K562 (cell line): ENCODE measurements at regions not wholly inside any gene's neighbourhood (a gene's known extent, or its start where the extent isn't known, plus 50 kb on each side); places are given as distances from the start of the nearest gene placed in this dataset.

ENCODE experiments used
- ARNT ChIP-seq, 2 experiments: fragments of 450-650 bp; IDR thresholded peaks; 2 replicates each; pipeline ENCODE4 v1.6.1; 2016; ENCODE audit warnings: mild to moderate bottlenecking in 1 of 2
- TF ChIP-seq, protein P1 (sequence below), 3 experiments: IDR thresholded peaks in 2 of 3; conservative IDR thresholded peaks in 1 of 3; 2 replicates each; pipeline ENCODE4 v1.5.1; 2011 to 2012; ENCODE audit warnings: low read length in 3 of 3, mild to moderate bottlenecking in 3 of 3, control low read depth in 2 of 3, improper control_type of control experiment in 1 of 3, inconsistent platforms in 1 of 3, low read depth in 1 of 3, mixed read lengths in 1 of 3, moderate library complexity in 1 of 3; ENCODE audit not compliant: insufficient read depth in 2 of 3

DNA sequence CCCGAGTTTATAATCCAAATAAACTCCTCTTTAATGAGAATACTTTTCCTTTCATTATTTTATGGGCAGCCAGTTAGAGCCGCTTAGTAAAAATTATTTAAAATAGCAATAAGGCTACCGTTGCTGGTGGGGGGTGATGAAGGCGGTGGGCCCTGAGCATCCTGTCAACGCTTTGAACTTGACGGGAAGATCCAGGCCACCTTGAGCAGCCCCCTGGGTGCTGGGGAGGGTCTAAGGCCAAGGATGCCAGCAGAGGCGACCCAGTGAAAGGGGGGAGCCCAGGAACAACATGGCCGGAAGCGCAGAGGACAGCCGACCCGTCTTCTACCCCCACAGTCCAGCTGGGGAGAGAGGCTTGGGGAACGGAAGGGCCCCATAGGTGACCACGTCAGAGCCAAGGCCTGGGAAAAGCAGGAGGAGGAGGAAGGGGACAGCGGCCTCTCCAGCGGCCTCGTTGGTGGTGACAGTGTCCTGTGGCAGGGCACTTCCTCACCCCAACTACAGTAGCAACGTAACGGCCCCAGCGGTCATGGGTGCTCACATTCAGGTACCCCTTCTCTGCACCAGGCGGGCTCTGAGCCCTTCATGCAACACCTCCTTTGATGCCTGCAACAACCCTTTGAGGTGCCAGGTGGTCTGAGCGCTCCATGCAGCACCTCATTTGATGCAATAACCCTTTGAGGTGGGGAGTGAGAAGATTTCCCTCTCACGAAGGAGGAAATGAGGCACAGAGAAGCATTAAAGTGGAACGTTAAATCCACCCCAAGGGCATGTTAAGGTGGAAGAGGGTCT lies 695.3 kb downstream of the TBC1D22A start:
- no peak for TF ChIP-seq ARNT (IDR thresholded peaks at IDR 0.05)
- TF ChIP-seq, protein P1, sequence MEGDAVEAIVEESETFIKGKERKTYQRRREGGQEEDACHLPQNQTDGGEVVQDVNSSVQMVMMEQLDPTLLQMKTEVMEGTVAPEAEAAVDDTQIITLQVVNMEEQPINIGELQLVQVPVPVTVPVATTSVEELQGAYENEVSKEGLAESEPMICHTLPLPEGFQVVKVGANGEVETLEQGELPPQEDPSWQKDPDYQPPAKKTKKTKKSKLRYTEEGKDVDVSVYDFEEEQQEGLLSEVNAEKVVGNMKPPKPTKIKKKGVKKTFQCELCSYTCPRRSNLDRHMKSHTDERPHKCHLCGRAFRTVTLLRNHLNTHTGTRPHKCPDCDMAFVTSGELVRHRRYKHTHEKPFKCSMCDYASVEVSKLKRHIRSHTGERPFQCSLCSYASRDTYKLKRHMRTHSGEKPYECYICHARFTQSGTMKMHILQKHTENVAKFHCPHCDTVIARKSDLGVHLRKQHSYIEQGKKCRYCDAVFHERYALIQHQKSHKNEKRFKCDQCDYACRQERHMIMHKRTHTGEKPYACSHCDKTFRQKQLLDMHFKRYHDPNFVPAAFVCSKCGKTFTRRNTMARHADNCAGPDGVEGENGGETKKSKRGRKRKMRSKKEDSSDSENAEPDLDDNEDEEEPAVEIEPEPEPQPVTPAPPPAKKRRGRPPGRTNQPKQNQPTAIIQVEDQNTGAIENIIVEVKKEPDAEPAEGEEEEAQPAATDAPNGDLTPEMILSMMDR (IDR thresholded peaks at IDR 0.05 in 2 of 3, conservative IDR thresholded peaks at IDR 0.05 in 1 of 3; ENCODE audit: insufficient read depth in 2 of 3, low read depth in 1 of 3, low read length in 3 of 3): no peak
